SK-N-SH (cell line): ENCODE measurements at regions not wholly inside any gene's neighbourhood (a gene's known extent, or its start where the extent isn't known, plus 50 kb on each side); places are given as distances from the start of the nearest gene placed in this dataset.

Experiments used
- CHD2 ChIP-seq: fragments of 150-350 bp; IDR thresholded peaks from 2 replicates; pipeline ENCODE4 v1.6.1; 2018; ENCODE audit warnings: low read length; ENCODE audit not compliant: partially characterized antibody
- CTCF ChIP-seq: fragments of 200-600 bp; sonication (generic); IDR thresholded peaks from 2 replicates; pipeline ENCODE4 v1.6.1; 2017; ENCODE audit warnings: antibody characterized with exemption, mild to moderate bottlenecking, moderate library complexity
- EP300 ChIP-seq, 2 experiments: IDR thresholded peaks; 2 replicates each; pipeline versions ENCODE4 v1.4.0 to v1.6.1; 2012; ENCODE audit warnings: borderline replicate concordance in 1 of 2, low read depth in 1 of 2, low read length in 1 of 2
- EZH2phosphoT487 ChIP-seq: fragments of 200-600 bp; sonication (generic); IDR thresholded peaks from 2 replicates; pipeline ENCODE4 v1.6.1; 2017; ENCODE audit warnings: low read depth, mixed run types, mild to moderate bottlenecking, antibody characterized with exemption, moderate library complexity, borderline replicate concordance
- FOSL2 ChIP-seq: IDR thresholded peaks from 2 replicates; pipeline ENCODE4 v1.4.0; 2012; ENCODE audit warnings: low read depth, mild to moderate bottlenecking, moderate library complexity, borderline replicate concordance
- FOXJ3 ChIP-seq: sonication (generic); formaldehyde crosslinking; IDR thresholded peaks from 2 replicates; pipeline ENCODE4 v1.5.1; 2020; ENCODE audit warnings: mild to moderate bottlenecking, missing genetic modification reagents
- GATA2 ChIP-seq: sonication (generic); formaldehyde crosslinking; IDR thresholded peaks from 2 replicates; pipeline ENCODE4 v1.5.0; 2020; ENCODE audit warnings: mild to moderate bottlenecking, missing genetic modification reagents
- IRF3 ChIP-seq: fragments of 150-350 bp; IDR thresholded peaks from 2 replicates; pipeline ENCODE4 v1.6.1; 2016; ENCODE audit warnings: mild to moderate bottlenecking, low read depth, low read length
- JUND ChIP-seq: IDR thresholded peaks from 2 replicates; pipeline ENCODE4 v1.4.0; 2012
- MAX ChIP-seq: IDR thresholded peaks from 2 replicates; pipeline ENCODE4 v1.4.0; 2012; ENCODE audit warnings: low read depth
- MEF2A ChIP-seq: IDR thresholded peaks from 2 replicates; pipeline ENCODE4 v1.4.0; 2012; ENCODE audit warnings: low read depth, borderline replicate concordance
- NFIC ChIP-seq: IDR thresholded peaks from 2 replicates; pipeline ENCODE4 v1.4.0; 2012; ENCODE audit warnings: borderline replicate concordance
- NRF1 ChIP-seq: IDR thresholded peaks from 2 replicates; pipeline ENCODE4 v1.6.1; 2012; ENCODE audit warnings: low read depth, mild to moderate bottlenecking, low read length
- PBX3 ChIP-seq: IDR thresholded peaks from 2 replicates; pipeline ENCODE4; 2012
- POLR2AphosphoS5 ChIP-seq: IDR thresholded peaks from 2 replicates; pipeline ENCODE4 v1.6.1; 2012; ENCODE audit warnings: low read depth, low read length
- RAD21 ChIP-seq: IDR thresholded peaks from 2 replicates; pipeline ENCODE4 v1.6.1; 2012; ENCODE audit warnings: mild to moderate bottlenecking, low read length
- RCOR1 ChIP-seq: fragments of 150-350 bp; IDR thresholded peaks from 2 replicates; pipeline ENCODE4 v1.6.1; 2017; ENCODE audit warnings: antibody characterized with exemption, low read length
- RFX5 ChIP-seq: IDR thresholded peaks from 2 replicates; pipeline ENCODE4 v1.6.1; 2012; ENCODE audit warnings: mild to moderate bottlenecking, improper control_type of control experiment, low read length
- RXRA ChIP-seq: IDR thresholded peaks from 2 replicates; pipeline ENCODE4 v1.4.0; 2012; ENCODE audit warnings: low read depth, mild to moderate bottlenecking, borderline replicate concordance
- SIN3A ChIP-seq: IDR thresholded peaks from 2 replicates; pipeline ENCODE4 v1.6.1; 2012; ENCODE audit warnings: low read depth, mild to moderate bottlenecking, low read length, moderate library complexity, borderline replicate concordance
- SMC3 ChIP-seq: IDR thresholded peaks from 2 replicates; pipeline ENCODE4 v1.6.1; 2012; ENCODE audit warnings: low read depth, low read length, improper control_type of control experiment
- TCF12 ChIP-seq: IDR thresholded peaks from 2 replicates; pipeline ENCODE4 v1.4.0; 2012
- USF1 ChIP-seq: IDR thresholded peaks from 2 replicates; pipeline ENCODE4 v1.4.0; 2012; ENCODE audit warnings: low read depth, borderline replicate concordance
- USF2 ChIP-seq: fragments of 150-350 bp; IDR thresholded peaks from 2 replicates; pipeline ENCODE4 v1.6.1; 2017; ENCODE audit warnings: antibody characterized with exemption, low read length, low read depth, borderline replicate concordance

- TF ChIP-seq EZH2phosphoT487 (no peak), SMC3 (no peak), NFIC (peak; percentile 87), JUND (peak; percentile 95), RXRA (no peak), GATA2 (no peak), CHD2 (no peak), RAD21 (no peak), PBX3 (peak; percentile 97), RFX5 (no peak), MAX (peak; percentile 37; the same call in 1 of the 2 replicates), IRF3 (no peak), SIN3A (peak; percentile 51; the same call in 1 of the 2 replicates), NRF1 (no peak), USF1 (no peak), POLR2AphosphoS5 (peak; percentile 68; the same call in 1 of the 2 replicates), RCOR1 (no peak), MEF2A (peak; percentile 54; the same call in 1 of the 2 replicates), USF2 (no peak), CTCF (no peak), FOXJ3 (no peak), FOSL2 (peak; percentile 95), TCF12 (peak; percentile 92; the same call in 1 of the 2 replicates), EP300 (IDR thresholded peaks at IDR 0.05; ENCODE audit: borderline replicate concordance in 1 of 2, low read depth in 1 of 2, low read length in 1 of 2) (peak; percentile 65 to 95)
Measured at GRCh38 chr6:128600397-128600951, 80.1 kb upstream of the PTPRK start (continued).
